ENCODE measurements at regions not wholly inside any gene's neighbourhood (a gene's known extent, or its start where the extent isn't known, plus 50 kb on each side); places are given as distances from the start of the nearest gene placed in this dataset.

DNA sequence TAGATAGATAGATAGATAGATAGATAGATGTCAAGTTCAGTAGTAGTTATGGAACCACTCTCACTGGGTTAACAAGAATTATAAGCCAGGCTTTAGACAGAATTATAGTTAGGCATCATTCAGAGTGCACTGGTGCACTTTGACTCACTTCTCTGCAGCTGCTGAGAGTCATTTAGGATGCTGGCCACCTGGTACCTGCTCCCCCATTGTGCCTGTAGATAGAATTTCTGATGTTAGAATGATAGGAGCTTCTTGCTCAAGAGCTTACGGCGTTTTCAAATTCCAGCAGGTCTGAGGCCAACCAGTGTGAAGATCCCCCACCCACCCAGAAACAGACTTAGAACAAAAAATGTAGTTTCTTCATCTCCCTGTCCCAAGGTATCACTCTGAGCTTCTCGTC is 107.8 kb upstream of the HMCN1 start:
- TF ChIP-seq, protein P1, sequence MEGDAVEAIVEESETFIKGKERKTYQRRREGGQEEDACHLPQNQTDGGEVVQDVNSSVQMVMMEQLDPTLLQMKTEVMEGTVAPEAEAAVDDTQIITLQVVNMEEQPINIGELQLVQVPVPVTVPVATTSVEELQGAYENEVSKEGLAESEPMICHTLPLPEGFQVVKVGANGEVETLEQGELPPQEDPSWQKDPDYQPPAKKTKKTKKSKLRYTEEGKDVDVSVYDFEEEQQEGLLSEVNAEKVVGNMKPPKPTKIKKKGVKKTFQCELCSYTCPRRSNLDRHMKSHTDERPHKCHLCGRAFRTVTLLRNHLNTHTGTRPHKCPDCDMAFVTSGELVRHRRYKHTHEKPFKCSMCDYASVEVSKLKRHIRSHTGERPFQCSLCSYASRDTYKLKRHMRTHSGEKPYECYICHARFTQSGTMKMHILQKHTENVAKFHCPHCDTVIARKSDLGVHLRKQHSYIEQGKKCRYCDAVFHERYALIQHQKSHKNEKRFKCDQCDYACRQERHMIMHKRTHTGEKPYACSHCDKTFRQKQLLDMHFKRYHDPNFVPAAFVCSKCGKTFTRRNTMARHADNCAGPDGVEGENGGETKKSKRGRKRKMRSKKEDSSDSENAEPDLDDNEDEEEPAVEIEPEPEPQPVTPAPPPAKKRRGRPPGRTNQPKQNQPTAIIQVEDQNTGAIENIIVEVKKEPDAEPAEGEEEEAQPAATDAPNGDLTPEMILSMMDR (IDR thresholded peaks at IDR 0.05; ENCODE audit: extremely low read depth in 1 of 2, insufficient read depth in 1 of 2, low read depth in 1 of 2, low read length in 2 of 2) = no peak
- TF ChIP-seq, protein P2, sequence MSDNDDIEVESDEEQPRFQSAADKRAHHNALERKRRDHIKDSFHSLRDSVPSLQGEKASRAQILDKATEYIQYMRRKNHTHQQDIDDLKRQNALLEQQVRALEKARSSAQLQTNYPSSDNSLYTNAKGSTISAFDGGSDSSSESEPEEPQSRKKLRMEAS (IDR thresholded peaks at IDR 0.05; ENCODE audit: insufficient read depth, insufficient read length) = no peak
- TF ChIP-seq POLR2AphosphoS5 (IDR thresholded peaks at IDR 0.05; ENCODE audit: insufficient read depth, low read depth, low read length) (no peak), POLR2A (IDR thresholded peaks at IDR 0.05; ENCODE audit: low read depth, low read length) (no peak)

Data from endothelial cell of umbilical vein (primary cell).